Gastrocnemius medialis (tissue), 4 donors: ENCODE measurements at regions not wholly inside any gene's neighbourhood (a gene's known extent, or its start where the extent isn't known, plus 50 kb on each side); places are given as distances from the start of the nearest gene placed in this dataset.

ENCODE experiments used
- ATAC-seq, 2 donors: fragments of 150-250 bp; one replicate each; pipeline ENCODE4 v1.9.1; 2016
- DNase-seq, 2 donors: peaks; one replicate each; pipeline ENCODE4 v3.0.0-alpha.2; 2019
- H3K27ac ChIP-seq, 4 donors: fragments of 200-600 bp; sonication (generic); 1 replicate in 1 of 4; 2 replicates in 3 of 4; pipeline ENCODE4 v1.5.1; 2016 to 2018; ENCODE audit warnings: mild to moderate bottlenecking in 2 of 4, moderate library complexity in 1 of 4
- H3K27me3 ChIP-seq, 3 donors: fragments of 200-600 bp; sonication (generic) in 2 of 3; 1 replicate in 1 of 3; 2 replicates in 2 of 3; pipeline versions ENCODE4 v1.5.1 to v1.6.0; 2016 to 2019; ENCODE audit warnings: mild to moderate bottlenecking in 1 of 3, moderate library complexity in 1 of 3
- H3K36me3 ChIP-seq, 2 donors: fragments of 200-600 bp; sonication (generic) in 1 of 2; one replicate each; pipeline ENCODE4 v1.5.1; 2017 to 2018
- H3K4me1 ChIP-seq, 2 donors: fragments of 200-600 bp; sonication (generic) in 1 of 2; one replicate each; pipeline ENCODE4 v1.5.1; 2016 to 2017; ENCODE audit warnings: mild to moderate bottlenecking in 2 of 2
- H3K4me3 ChIP-seq, 4 donors: fragments of 200-600 bp; sonication (generic) in 3 of 4; 1 replicate in 1 of 4; 2 replicates in 3 of 4; pipeline ENCODE4 v1.5.1; 2016 to 2019; ENCODE audit warnings: mild to moderate bottlenecking in 2 of 4
- H3K9me3 ChIP-seq, 3 donors: fragments of 200-600 bp; sonication (generic) in 2 of 3; 1 replicate in 1 of 3; 2 replicates in 2 of 3; pipeline ENCODE4 v1.5.1; 2016 to 2019
- CTCF ChIP-seq, 5 experiments: fragments of 450-650 bp in 3 of 5; fragments of 200-600 bp in 2 of 5; sonication (generic) in 2 of 5; IDR thresholded peaks in 4 of 5; conservative IDR thresholded peaks in 1 of 5; 1 replicate in 4 of 5; 2 replicates in 1 of 5; pipeline ENCODE4 v1.5.1; 2016 to 2019; ENCODE audit warnings: antibody characterized with exemption in 5 of 5, mild to moderate bottlenecking in 3 of 5, moderate library complexity in 3 of 5
- POLR2A ChIP-seq, 2 donors: fragments of 450-650 bp; IDR thresholded peaks; one replicate each; pipeline ENCODE4 v1.6.1; 2017; ENCODE audit warnings: antibody characterized with exemption in 2 of 2, mild to moderate bottlenecking in 2 of 2, moderate library complexity in 2 of 2
- in situ Hi-C, 4 donors: fragments of 200-750 bp; cut with MboI; loops; one replicate each; pipeline versions ENCODE4 v1.15.0 to v1.8.0; 2017; ENCODE audit warnings: low sequenced_read_pairs in 4 of 4
- intact Hi-C: fragments of 100-400 bp; cut with DNase I; formaldehyde crosslinking; loops from one replicate; pipeline ENCODE4 v1.15.1; 2023; ENCODE audit warnings: low total_unique reads

- no peaks in the 10 kb centered on the region for H3K4me1 ChIP-seq
- H3K4me3 ChIP-seq = no peak overlapping the region
- H3K36me3 ChIP-seq = no peaks in the 10 kb centered on the region
- no peak overlapping the region for H3K27ac ChIP-seq
- H3K27me3 ChIP-seq = no peaks in the 10 kb centered on the region
- H3K9me3 ChIP-seq = no peaks in the 10 kb centered on the region
- intact Hi-C loops (no loop called here), in situ Hi-C loops (no loop called here)
- no peak for DNase-seq
- ATAC-seq = no peak
- no peak for TF ChIP-seq CTCF (IDR thresholded peaks at IDR 0.05 in 4 of 5, conservative IDR thresholded peaks at IDR 0.05 in 1 of 5)
- no peak for TF ChIP-seq POLR2A (IDR thresholded peaks at IDR 0.05)
These were observed 575.0 kb downstream of the CHSY3 start for GRCh38 chr5:130479045-130479804.

- Histone ChIP-seq H3K36me3 (no peaks in the 10 kb centered on the region), H3K9me3 (no peaks in the 10 kb centered on the region), H3K27ac (no peak overlapping the region), H3K4me1 (no peaks in the 10 kb centered on the region), H3K4me3 (no peak overlapping the region), H3K27me3 (no peaks in the 10 kb centered on the region)
- ATAC-seq (no peak), DNase-seq (no peak)
- TF ChIP-seq CTCF (IDR thresholded peaks at IDR 0.05 in 4 of 5, conservative IDR thresholded peaks at IDR 0.05 in 1 of 5) (no peak), POLR2A (IDR thresholded peaks at IDR 0.05) (no peak)
- in situ Hi-C loops = no loop called here
- intact Hi-C loops = no loop called here
These were observed 572.1 kb downstream of the CHSY3 start for GRCh38 chr5:130476325-130476724.

GRCh38 chr5:130462516-130462915, 558.3 kb downstream of the CHSY3 start:
- H3K36me3 ChIP-seq = no peaks in the 10 kb centered on the region
- TF ChIP-seq POLR2A (IDR thresholded peaks at IDR 0.05) (no peak), CTCF (IDR thresholded peaks at IDR 0.05 in 4 of 5, conservative IDR thresholded peaks at IDR 0.05 in 1 of 5) (no peak)
- H3K27ac ChIP-seq = no peak overlapping the region
- H3K4me1 ChIP-seq = no peaks in the 10 kb centered on the region
- H3K9me3 ChIP-seq = no peaks in the 10 kb centered on the region
- DNase-seq (no peak), ATAC-seq (no peak)
- no peaks in the 10 kb centered on the region for H3K27me3 ChIP-seq
- H3K4me3 ChIP-seq = no peak overlapping the region
- intact Hi-C loops (no loop called here), in situ Hi-C loops (no loop called here)

GRCh38 chr5:130455175-130455574, 550.9 kb downstream of the CHSY3 start:
- in situ Hi-C loops (no loop called here), intact Hi-C loops (no loop called here)
- ATAC-seq = no peak
- H3K27ac ChIP-seq = no peak overlapping the region
- TF ChIP-seq POLR2A (IDR thresholded peaks at IDR 0.05) = no peak
- TF ChIP-seq CTCF (IDR thresholded peaks at IDR 0.05 in 4 of 5, conservative IDR thresholded peaks at IDR 0.05 in 1 of 5) = no peak
- no peak overlapping the region for H3K4me3 ChIP-seq
- no peaks in the 10 kb centered on the region for H3K36me3 ChIP-seq
- no peaks in the 10 kb centered on the region for H3K27me3 ChIP-seq
- no peak for DNase-seq
- H3K4me1 ChIP-seq = no peaks in the 10 kb centered on the region
- H3K9me3 ChIP-seq = no peaks in the 10 kb centered on the region

- intact Hi-C loops = no loop called here
- H3K27ac ChIP-seq = no peak overlapping the region
- H3K9me3 ChIP-seq = no peaks in the 10 kb centered on the region
- no peaks in the 10 kb centered on the region for H3K36me3 ChIP-seq
- H3K4me3 ChIP-seq = no peak overlapping the region
- H3K27me3 ChIP-seq = no peaks in the 10 kb centered on the region
- H3K4me1 ChIP-seq = no peaks in the 10 kb centered on the region
- no peak for TF ChIP-seq POLR2A (IDR thresholded peaks at IDR 0.05)
- no peak for TF ChIP-seq CTCF (IDR thresholded peaks at IDR 0.05 in 4 of 5, conservative IDR thresholded peaks at IDR 0.05 in 1 of 5)
- in situ Hi-C loops = no loop called here
- no peak for ATAC-seq
- no peak for DNase-seq
These were observed 548.5 kb downstream of the CHSY3 start for GRCh38 chr5:130452744-130453143.
